H1 (cell line): ENCODE measurements at regions not wholly inside any gene's neighbourhood (a gene's known extent, or its start where the extent isn't known, plus 50 kb on each side); places are given as distances from the start of the nearest gene placed in this dataset.

ENCODE experiments used
- CHD2 ChIP-seq: IDR thresholded peaks from 2 replicates; pipeline ENCODE4 v1.6.1; 2012; ENCODE audit warnings: low read length, improper control_type of control experiment
- CHD7 ChIP-seq: fragments of 300-600 bp; sonication (generic); IDR thresholded peaks from 2 replicates; pipeline ENCODE4 v1.7.1; 2012; ENCODE audit warnings: low read length, moderate library complexity, mild to moderate bottlenecking, inconsistent platforms; ENCODE audit not compliant: insufficient replicate concordance
- CREB1 ChIP-seq: IDR thresholded peaks from 2 replicates; pipeline ENCODE4 v1.6.1; 2012; ENCODE audit warnings: inconsistent platforms
- CTCF ChIP-seq, 3 experiments: IDR thresholded peaks; 1 replicate in 2 of 3; 2 replicates in 1 of 3; pipeline versions ENCODE4 v1.5.1 to v1.6.1; 2011; ENCODE audit warnings: low read length in 3 of 3, mild to moderate bottlenecking in 3 of 3, inconsistent platforms in 2 of 3, low read depth in 1 of 3, moderate library complexity in 1 of 3; ENCODE audit not compliant: insufficient read depth in 1 of 3; ENCODE audit errors: control extremely low read depth in 1 of 3
- EZH2 ChIP-seq: fragments of 200-600 bp; sonication (generic); IDR thresholded peaks from 2 replicates; pipeline ENCODE4 v1.7.1; 2012; ENCODE audit warnings: low read depth, mild to moderate bottlenecking, moderate library complexity, low read length, inconsistent platforms; ENCODE audit not compliant: severe bottlenecking
- NANOG ChIP-seq: IDR thresholded peaks from 2 replicates; pipeline ENCODE4 v1.6.1; 2011; ENCODE audit warnings: low read length, low read depth, mild to moderate bottlenecking, inconsistent platforms; ENCODE audit not compliant: insufficient read depth, poor library complexity, severe bottlenecking
- PHF8 ChIP-seq: fragments of 200-600 bp; sonication (generic); conservative IDR thresholded peaks from 2 replicates; pipeline ENCODE4 v1.7.1; 2012; ENCODE audit warnings: low read depth, mild to moderate bottlenecking, inconsistent platforms, low read length, moderate library complexity
- POLR2A ChIP-seq, 2 experiments: IDR thresholded peaks; 1 replicate in 1 of 2; 2 replicates in 1 of 2; pipeline ENCODE4 v1.6.1; 2011; ENCODE audit warnings: low read depth in 2 of 2, low read length in 2 of 2, mild to moderate bottlenecking in 2 of 2; ENCODE audit errors: control extremely low read depth in 1 of 2
- RAD21 ChIP-seq, 2 experiments: IDR thresholded peaks in 1 of 2; conservative IDR thresholded peaks in 1 of 2; 2 replicates each; pipeline ENCODE4 v1.6.1; 2011; ENCODE audit warnings: low read depth in 2 of 2, low read length in 2 of 2, improper control_type of control experiment in 1 of 2, inconsistent platforms in 1 of 2, mild to moderate bottlenecking in 1 of 2, moderate library complexity in 1 of 2
- SIRT6 ChIP-seq: IDR thresholded peaks from one replicate; pipeline ENCODE4 v1.7.1; 2012; ENCODE audit warnings: low read length, inconsistent platforms
- USF2 ChIP-seq: IDR thresholded peaks from 2 replicates; pipeline ENCODE4 v1.6.1; 2011; ENCODE audit warnings: low read length, improper control_type of control experiment
- YY1 ChIP-seq: IDR thresholded peaks from 2 replicates; pipeline ENCODE4 v1.6.1; 2011; ENCODE audit warnings: low read depth, mild to moderate bottlenecking, low read length

- no peak for TF ChIP-seq CTCF (IDR thresholded peaks at IDR 0.05; ENCODE audit: control extremely low read depth in 1 of 3, insufficient read depth in 1 of 3, low read depth in 1 of 3, low read length in 3 of 3)
- no peak for TF ChIP-seq CHD7
- TF ChIP-seq YY1 = no peak
- TF ChIP-seq SIRT6 = no peak
- TF ChIP-seq RAD21 (IDR thresholded peaks at IDR 0.05 in 1 of 2, conservative IDR thresholded peaks at IDR 0.05 in 1 of 2; ENCODE audit: low read depth in 2 of 2, low read length in 2 of 2) = no peak
- TF ChIP-seq CREB1 = no peak
- no peak for TF ChIP-seq EZH2
- no peak for TF ChIP-seq CHD2
- TF ChIP-seq NANOG = no peak
- no peak for TF ChIP-seq USF2
- no peak for TF ChIP-seq POLR2A (IDR thresholded peaks at IDR 0.05; ENCODE audit: control extremely low read depth in 1 of 2, low read depth in 2 of 2, low read length in 2 of 2)
- TF ChIP-seq PHF8 = no peak
Measured at GRCh38 chr11:33987545-33987944, 64.0 kb upstream of the CAPRIN1 start.
